Upper lobe of left lung (tissue), 6 donors: ENCODE measurements at regions not wholly inside any gene's neighbourhood (a gene's known extent, or its start where the extent isn't known, plus 50 kb on each side); places are given as distances from the start of the nearest gene placed in this dataset.
"Not testable (repeated sequence)": the region's sequence is repeated elsewhere in the genome, so short reads cannot be mapped to it uniquely, and the experiment has no call there.

ENCODE experiments used
- ATAC-seq, 2 donors: fragments of 200-7000 bp; cut with Tn5 transposase; one replicate each; pipeline ENCODE4 v1.9.1; 2022; ENCODE audit warnings: mild to moderate bottlenecking in 2 of 2, moderate library complexity in 2 of 2; ENCODE audit not compliant: low FRiP score in 2 of 2
- DNase-seq, 2 donors: peaks; one replicate each; pipeline ENCODE4 v3.0.0-alpha.2; 2019 to 2020
- H3K27ac ChIP-seq, 4 donors: fragments of 200-600 bp; sonication (generic); one replicate each; pipeline ENCODE4 v1.5.1; 2016 to 2019
- H3K27me3 ChIP-seq, 4 donors: fragments of 200-600 bp; sonication (generic); one replicate each; pipeline ENCODE4 v1.5.1; 2017 to 2019
- H3K36me3 ChIP-seq, 4 donors: fragments of 200-600 bp; sonication (generic); one replicate each; pipeline ENCODE4 v1.5.1; 2016 to 2019
- H3K4me1 ChIP-seq, 4 donors: fragments of 200-600 bp; sonication (generic); one replicate each; pipeline ENCODE4 v1.5.1; 2018 to 2019
- H3K4me3 ChIP-seq, 4 donors: fragments of 200-600 bp; sonication (generic); one replicate each; pipeline ENCODE4 v1.5.1; 2017 to 2019; ENCODE audit warnings: mild to moderate bottlenecking in 2 of 4, moderate library complexity in 1 of 4
- H3K9me3 ChIP-seq, 4 donors: fragments of 200-600 bp; sonication (generic); one replicate each; pipeline ENCODE4 v1.5.1; 2018 to 2019
- CTCF ChIP-seq, 6 experiments: fragments of 450-650 bp in 4 of 6; fragments of 200-600 bp in 2 of 6; sonication (generic) in 2 of 6; IDR thresholded peaks; one replicate each; pipeline ENCODE4 v1.5.1; 2016 to 2019; ENCODE audit warnings: antibody characterized with exemption in 6 of 6
- EP300 ChIP-seq, 4 donors: sonication (generic); formaldehyde crosslinking; IDR thresholded peaks; one replicate each; pipeline ENCODE4 v1.5.1; 2017; ENCODE audit warnings: antibody characterized with exemption in 4 of 4, control low read depth in 2 of 4
- POLR2A ChIP-seq, 4 donors: fragments of 450-650 bp; IDR thresholded peaks; one replicate each; pipeline ENCODE4 v1.5.1; 2016 to 2017; ENCODE audit warnings: antibody characterized with exemption in 4 of 4, mild to moderate bottlenecking in 2 of 4
- POLR2AphosphoS5 ChIP-seq, 2 donors: sonication (generic); formaldehyde crosslinking; IDR thresholded peaks; one replicate each; pipeline ENCODE4 v1.5.1; 2017; ENCODE audit warnings: antibody characterized with exemption in 2 of 2
- WGBS, 2 donors: methylation state at CpG; one replicate each; pipeline ENCODE4 v1.1.5; 2017 to 2018; 5-methylcytosine and 5-hydroxymethylcytosine counted together
- donor health status: DM: no; HTN: no; CAD: no; lungs with moderate emphysema.
- donor health status: DM: no; HTN: yes; CAD: no; lungs with severe emphysema.

GRCh38 chr20:54346276-54346675 is 129.1 kb upstream of the DOK5 start:
- Histone ChIP-seq H3K4me1 (no peaks in the 10 kb centered on the region), H3K36me3 (no peaks in the 10 kb centered on the region), H3K27me3 (no peaks in the 10 kb centered on the region), H3K27ac (no peak overlapping the region), H3K4me3 (no peak overlapping the region), H3K9me3 (no peaks in the 10 kb centered on the region)
- 79 to 91% methylated on average over 1 of the region's 1 CpG for WGBS, 2 donors
- ATAC-seq (no peak), DNase-seq (no peak)
- no peak for TF ChIP-seq POLR2A (IDR thresholded peaks at IDR 0.05)
- TF ChIP-seq EP300 (IDR thresholded peaks at IDR 0.05), result no peak
- TF ChIP-seq POLR2AphosphoS5 (IDR thresholded peaks at IDR 0.05), result no peak
- TF ChIP-seq CTCF (IDR thresholded peaks at IDR 0.05), result no peak

- no peaks in the 10 kb centered on the region for H3K36me3 ChIP-seq
- H3K9me3 ChIP-seq, result no peaks in the 10 kb centered on the region
- no peak overlapping the region for H3K27ac ChIP-seq
- H3K4me1 ChIP-seq, result no peaks in the 10 kb centered on the region
- H3K4me3 ChIP-seq, result no peak overlapping the region
- DNase-seq (no peak), ATAC-seq (no peak)
- WGBS, 2 donors, result 85 to 86% methylated on average over 9 of the region's 9 CpGs
- no peak for TF ChIP-seq EP300 (IDR thresholded peaks at IDR 0.05)
- H3K27me3 ChIP-seq, result no peaks in the 10 kb centered on the region
These were observed 128.1 kb upstream of the DOK5 start for GRCh38 chr20:54347166-54347833.

DNA sequence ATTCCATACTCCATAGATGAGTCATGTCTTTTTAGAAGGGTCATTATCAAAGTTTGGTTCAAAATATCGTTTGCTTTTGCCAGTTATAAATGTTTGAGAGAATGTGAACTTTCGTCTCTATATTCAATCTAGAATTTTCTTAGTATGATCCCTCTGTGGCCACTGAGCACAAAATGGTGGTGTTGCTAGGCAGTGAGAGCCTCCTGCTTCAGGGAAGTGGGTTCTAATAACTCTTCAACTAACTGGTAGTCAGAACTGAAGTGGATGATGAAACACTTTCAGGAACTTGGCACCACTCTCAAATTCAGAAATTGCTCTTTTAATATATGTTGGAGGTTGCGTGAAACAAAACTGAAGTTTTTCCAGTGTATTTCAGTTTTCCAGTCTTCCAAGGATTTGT is 125.0 kb upstream of the DOK5 start:
- 56 to 74% methylated on average over 3 of the region's 3 CpGs for WGBS, 2 donors
- TF ChIP-seq CTCF (IDR thresholded peaks at IDR 0.05) (no peak), POLR2A (IDR thresholded peaks at IDR 0.05) (no peak), EP300 (IDR thresholded peaks at IDR 0.05) (no peak)
- no peaks in the 10 kb centered on the region for H3K4me1 ChIP-seq
- DNase-seq (peak in 1 of 2 donors; percentile 45), ATAC-seq (no peak)
- no peaks in the 10 kb centered on the region for H3K9me3 ChIP-seq
- no peaks in the 10 kb centered on the region for H3K27me3 ChIP-seq
- H3K36me3 ChIP-seq, result no peaks in the 10 kb centered on the region
- no peak overlapping the region for H3K4me3 ChIP-seq
- no peak overlapping the region for H3K27ac ChIP-seq

DNA sequence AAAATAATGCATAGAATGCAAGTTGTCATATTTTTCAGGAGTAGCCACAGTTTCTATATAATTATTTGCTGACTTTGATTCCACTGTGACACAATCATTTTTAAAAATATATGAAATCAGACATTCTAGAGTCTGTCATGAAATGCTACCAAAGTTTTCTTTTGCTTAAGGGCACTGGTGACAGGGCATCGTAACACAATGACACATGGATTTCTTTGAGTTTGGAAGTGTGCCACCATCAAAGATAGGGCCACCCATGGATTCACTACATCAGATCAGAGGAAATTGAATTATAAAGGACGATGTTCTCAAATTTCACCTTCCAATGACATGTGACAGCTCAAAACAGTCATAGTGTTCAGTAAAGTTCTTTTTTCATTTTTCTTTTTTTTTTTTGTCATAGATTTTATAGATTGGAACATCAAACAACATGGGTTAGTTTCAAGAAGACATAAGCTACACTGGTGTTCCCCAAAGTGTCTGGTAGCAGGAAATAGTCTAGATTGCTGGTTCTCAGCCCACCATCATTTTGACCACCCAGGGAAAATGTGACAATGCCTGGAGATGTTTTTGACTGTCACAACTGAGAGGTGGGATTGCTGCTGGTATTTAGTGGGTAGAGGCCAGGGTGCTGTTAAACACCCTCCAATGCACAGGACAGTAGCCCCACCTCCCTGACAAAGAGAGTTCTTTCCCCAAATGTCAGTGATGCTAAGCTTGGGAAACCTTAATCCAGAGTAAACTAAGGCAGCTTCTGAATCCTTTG is 123.8 kb upstream of the DOK5 start:
- H3K27ac ChIP-seq, result no peak overlapping the region
- no peak for DNase-seq
- no peaks in the 10 kb centered on the region for H3K4me1 ChIP-seq
- no peak for TF ChIP-seq POLR2A (IDR thresholded peaks at IDR 0.05)
- TF ChIP-seq CTCF (IDR thresholded peaks at IDR 0.05), result no peak
- no peak for TF ChIP-seq POLR2AphosphoS5 (IDR thresholded peaks at IDR 0.05)
- no peaks in the 10 kb centered on the region for H3K9me3 ChIP-seq
- H3K36me3 ChIP-seq, result no peaks in the 10 kb centered on the region
- ATAC-seq, result no peak
- no peaks in the 10 kb centered on the region for H3K27me3 ChIP-seq
- WGBS, 2 donors, result 78 to 81% methylated on average over 2 of the region's 2 CpGs
- H3K4me3 ChIP-seq, result no peak overlapping the region

DNA sequence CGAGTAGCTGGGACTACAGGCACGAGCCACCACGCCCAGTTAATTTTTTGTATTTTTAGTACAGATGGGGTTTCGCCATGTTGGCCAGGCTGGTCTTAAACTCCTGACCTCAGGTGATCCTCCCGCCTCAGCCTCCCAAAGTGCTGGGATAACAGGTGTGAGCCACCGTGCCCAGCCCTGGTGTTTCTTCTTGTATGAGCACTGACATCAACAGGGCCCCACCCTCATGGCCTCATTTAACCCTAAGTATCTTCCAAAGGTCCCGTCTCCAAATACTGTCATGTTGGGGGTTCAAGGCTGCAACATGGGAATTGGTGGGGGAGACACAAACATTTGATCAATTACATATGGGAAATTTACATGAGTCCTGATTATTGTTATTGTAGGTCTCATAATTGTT is 122.9 kb upstream of the DOK5 start:
- not testable (repeated sequence) for H3K9me3 ChIP-seq, H3K4me3 ChIP-seq, H3K27me3 ChIP-seq, H3K27ac ChIP-seq, H3K4me1 ChIP-seq, ATAC-seq, H3K36me3 ChIP-seq, DNase-seq
- 95 to 97% methylated on average over 7 of the region's 7 CpGs for WGBS, 2 donors

- TF ChIP-seq EP300 (IDR thresholded peaks at IDR 0.05) (no peak), POLR2A (IDR thresholded peaks at IDR 0.05) (no peak), POLR2AphosphoS5 (IDR thresholded peaks at IDR 0.05) (no peak), CTCF (IDR thresholded peaks at IDR 0.05) (no peak)
- no peak overlapping the region for H3K27ac ChIP-seq
- H3K27me3 ChIP-seq, result no peaks in the 10 kb centered on the region
- H3K36me3 ChIP-seq, result no peaks in the 10 kb centered on the region
- no peaks in the 10 kb centered on the region for H3K9me3 ChIP-seq
- no peaks in the 10 kb centered on the region for H3K4me1 ChIP-seq
- no peak for ATAC-seq
- H3K4me3 ChIP-seq, result no peak overlapping the region
- DNase-seq, result no peak
- 79 to 85% methylated on average over 4 of the region's 4 CpGs for WGBS, 2 donors
These were observed 122.1 kb upstream of the DOK5 start for GRCh38 chr20:54353292-54353691.
